SKM-1 (cell line): ENCODE measurements at regions not wholly inside any gene's neighbourhood (a gene's known extent, or its start where the extent isn't known, plus 50 kb on each side); places are given as distances from the start of the nearest gene placed in this dataset.
"Not testable (repeated sequence)": the region's sequence is repeated elsewhere in the genome, so short reads cannot be mapped to it uniquely, and the experiment has no call there.

ENCODE experiments used
- DNase-seq: peaks from one replicate; lab custom pipeline; 2025; ENCODE audit not compliant: unreplicated experiment; lab: John Stamatoyannopoulos, UW

DNA sequence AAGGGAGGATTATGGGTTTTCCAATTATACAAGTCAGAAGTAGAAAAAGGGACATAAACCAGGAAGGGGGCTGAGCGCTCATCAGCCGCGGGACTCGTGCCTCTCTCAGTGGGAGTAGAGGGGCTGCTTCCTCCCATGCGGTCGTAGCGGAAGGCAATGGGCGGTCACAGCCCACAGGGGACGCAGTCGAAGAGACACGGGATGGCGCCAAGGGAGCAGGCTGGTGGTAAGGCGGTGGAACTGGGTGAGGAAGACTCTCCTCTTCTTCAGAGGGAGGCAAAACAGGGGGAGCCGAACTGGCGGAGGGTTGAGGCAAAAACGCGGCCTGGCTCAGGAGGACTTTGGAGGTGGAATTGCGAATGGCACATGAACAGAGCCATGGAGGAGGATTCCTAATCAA is 677.7 kb downstream of the TMEM121 start:
- DNase-seq, result no peak

DNA sequence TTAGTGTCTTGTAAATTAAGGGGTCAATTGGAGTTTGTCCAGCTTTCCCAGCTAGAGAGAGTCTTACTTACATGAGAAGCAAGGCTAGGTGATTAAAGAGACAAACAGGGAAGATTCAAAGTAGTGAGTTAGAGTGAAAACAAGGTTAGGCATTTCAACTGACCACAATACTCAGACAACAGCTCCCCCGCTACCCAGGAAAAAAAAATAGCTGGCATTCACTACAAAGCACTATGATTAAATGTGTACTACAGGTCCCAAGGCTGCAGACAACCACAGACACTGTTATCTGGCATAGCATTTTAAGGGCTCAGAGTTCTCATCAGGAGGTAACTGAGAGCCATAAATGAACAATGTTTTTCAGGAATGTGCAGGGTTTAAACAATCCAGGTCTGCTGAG is 680.9 kb downstream of the TMEM121 start:
- DNase-seq, result no peak

DNA sequence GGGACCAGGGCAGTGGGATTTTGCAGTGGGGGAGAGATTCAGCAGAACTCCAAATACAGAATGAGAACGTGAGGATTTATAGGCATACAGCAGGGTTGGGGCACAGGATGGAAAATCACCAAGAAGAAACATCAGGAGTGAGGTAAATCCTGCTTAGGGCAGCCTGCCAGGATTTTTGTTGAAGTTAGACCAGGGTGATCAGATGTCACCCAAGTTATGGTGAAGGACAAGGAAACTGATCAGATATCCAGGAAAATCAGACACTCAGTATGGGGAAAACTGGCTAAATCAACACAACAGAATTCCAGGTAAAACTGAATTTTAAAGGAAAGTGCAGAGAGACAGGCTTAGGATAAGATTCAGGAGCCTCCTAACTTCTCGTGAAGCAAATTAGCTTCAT is 682.4 kb downstream of the TMEM121 start:
- DNase-seq, result no peak

DNA sequence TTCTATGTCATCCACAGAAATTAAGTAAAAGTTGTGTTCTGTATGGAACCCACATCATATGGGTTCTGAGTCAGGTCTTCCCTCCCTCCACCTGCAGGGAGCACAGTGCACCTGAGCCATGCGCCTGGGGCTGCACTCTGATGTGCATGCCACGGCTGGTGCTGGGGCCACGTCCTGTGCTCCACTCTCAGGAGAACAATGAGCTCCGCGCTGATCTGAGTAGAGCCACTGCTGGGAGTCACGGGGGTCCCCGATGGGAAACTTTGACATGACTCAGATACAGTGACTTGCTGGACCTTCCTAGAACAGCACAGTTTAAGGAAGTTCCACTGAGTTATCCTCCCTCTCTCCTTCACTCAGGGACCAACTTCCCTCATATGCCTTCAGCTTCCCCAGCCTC is 683.4 kb downstream of the TMEM121 start:
- no peak for DNase-seq

DNA sequence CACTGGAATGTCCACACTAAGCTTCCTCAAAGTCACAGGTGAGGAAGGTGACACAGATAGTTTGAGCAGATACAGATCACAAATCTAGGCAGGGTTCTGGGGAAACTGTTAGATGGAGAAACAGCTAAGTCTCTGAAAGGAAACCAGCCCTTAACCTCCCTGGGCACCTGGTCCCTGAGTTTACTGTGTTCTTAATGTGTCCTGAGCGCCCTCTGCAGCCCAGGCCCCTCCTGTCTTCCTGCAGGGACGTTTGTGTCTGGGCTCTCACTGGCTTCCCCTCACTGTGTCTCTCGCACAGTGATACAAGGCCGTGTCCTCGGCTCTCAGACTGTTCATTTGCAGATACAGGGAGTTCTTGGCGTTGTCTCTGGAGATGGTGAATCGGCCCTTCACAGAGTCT is 684.3 kb downstream of the TMEM121 start:
- no peak for DNase-seq

DNA sequence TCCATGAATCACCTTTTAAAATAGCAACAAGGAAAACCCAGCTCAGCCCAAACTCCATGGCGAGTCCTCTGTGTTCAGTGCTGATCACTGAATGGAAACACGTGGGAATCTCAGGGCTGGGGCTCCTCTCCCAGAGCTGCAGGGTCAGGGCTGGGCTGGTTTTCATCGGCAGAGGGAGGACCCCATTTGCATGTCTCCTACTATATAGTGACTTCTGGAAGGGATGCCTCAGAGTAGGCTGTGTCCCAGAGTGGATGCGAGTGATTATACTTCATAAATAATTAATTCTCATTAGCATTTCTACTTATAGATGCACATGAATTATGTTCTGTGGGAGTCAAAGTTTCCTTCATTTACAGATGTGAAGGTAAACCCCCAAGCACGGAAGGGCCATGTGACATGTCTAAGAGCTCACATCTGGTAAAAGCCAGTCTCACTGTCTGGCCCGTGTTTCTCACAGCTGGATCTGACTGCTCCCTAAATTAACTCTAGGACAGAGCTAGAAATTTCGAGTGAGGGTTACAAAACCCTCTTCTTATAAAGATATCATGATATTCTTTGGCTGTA is 685.0 kb downstream of the TMEM121 start:
- no peak for DNase-seq

DNA sequence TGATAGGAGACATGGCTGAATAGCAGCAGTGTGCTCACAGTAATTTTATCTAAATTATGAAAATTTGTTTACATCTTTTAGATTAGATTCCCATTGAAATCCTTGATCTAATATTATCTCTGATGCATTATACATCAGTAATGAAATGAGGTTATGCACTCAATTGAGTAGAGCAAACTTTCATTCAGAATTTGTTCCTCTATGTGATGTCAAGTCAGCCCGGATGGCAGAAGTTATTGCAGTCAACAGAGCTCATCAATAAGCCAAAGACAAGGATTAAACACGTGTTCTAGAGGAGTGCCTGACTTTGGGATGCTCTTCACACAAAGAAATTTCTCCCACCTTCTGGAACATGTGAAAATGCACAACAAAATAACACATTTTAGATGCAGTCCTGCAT is 688.8 kb downstream of the TMEM121 start:
- no peak for DNase-seq

DNA sequence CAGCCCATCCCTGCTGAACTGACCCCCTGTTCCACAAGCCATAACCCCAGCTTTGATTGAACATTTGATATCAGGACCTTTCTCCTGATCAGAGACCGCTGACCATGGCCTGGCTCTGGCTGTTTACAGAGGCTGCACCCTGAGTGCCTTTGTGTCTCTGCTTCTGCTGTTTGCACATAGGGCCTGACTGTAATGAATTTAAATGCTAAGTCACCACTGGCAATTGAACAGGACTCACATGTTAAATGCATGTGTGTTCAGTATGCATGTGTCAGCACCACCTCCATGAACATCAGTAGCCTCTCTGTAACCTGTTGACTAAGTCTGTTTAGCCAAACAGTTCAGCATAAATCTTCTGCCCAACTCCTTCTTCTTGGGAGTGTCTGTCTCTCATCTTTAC is 690.3 kb downstream of the TMEM121 start:
- DNase-seq, result no peak

DNA sequence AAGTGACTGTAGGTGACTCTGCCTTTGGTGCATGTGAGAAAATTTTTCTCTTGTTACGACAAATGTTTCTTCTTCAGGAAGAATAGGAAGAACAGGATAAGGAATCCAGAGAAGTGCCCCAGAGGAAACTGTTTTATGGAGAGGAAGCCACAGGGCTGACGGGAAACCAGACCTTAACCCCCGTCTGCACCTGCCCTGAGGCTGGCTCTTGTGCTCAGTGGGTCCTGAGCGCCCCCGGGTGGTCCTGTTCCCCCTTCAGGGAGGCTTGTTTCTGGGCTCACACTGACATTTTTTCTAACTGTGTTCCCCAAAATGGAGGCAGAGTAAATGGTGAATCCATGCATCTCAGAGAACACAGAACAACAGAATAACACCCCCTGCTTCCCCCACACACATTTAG is 691.8 kb downstream of the TMEM121 start:
- DNase-seq, result no peak

DNA sequence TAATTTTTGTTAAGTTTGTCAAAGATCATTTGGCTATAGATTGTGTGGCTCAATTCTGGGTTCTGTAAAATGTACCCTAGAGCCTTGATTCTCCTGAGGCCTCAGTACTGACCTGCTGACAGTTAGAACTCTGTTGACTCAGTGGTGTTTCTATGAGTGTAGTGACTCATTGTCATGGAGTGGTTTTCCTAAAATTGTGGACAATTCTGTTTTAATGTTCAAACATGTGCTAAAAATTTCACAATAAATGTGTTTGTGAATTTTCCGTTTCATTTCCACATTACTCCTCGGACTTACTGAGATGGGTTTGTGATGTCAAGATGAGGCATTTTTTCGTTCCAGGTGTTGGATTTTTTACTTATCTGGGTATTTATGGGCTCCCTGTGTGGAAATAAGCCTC is 695.9 kb downstream of the TMEM121 start:
- no peak for DNase-seq

DNA sequence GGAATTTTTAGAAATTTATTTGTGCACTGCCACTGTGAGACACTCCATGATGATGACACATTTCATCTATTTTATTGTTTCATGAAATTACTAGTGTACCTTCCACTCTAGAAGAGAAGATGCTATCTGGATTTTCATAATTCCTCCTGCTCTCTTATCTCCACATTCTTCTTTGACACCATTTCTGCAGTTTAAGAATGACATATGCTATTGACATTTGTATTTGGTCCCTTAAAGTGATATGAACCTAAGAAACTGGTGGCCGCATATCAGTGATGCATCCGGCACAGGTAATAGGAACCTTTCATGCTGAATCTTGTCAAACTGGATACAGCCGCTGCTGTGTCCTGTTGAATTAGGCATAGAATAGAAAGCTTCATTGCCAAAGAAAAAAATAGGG is 696.3 kb downstream of the TMEM121 start:
- no peak for DNase-seq

DNA sequence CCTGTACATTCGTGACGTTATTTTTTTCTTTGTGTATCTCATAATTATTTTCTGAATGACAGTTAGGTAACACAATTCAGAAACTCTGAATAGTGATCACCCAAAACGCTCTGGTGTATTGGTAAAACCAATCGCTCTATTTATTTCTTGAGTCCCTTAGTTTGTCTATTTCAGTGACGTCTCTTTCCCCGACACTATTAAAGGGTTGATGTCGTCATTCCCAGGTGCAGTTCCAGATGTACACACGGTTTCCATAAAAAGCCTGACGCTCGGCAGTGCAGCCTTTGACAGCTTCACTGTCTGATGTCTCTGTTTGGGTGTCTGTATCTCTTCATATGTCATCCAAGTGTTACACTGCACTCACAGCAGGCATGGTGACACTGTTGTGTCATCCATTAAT is 701.4 kb downstream of the TMEM121 start:
- no peak for DNase-seq

DNA sequence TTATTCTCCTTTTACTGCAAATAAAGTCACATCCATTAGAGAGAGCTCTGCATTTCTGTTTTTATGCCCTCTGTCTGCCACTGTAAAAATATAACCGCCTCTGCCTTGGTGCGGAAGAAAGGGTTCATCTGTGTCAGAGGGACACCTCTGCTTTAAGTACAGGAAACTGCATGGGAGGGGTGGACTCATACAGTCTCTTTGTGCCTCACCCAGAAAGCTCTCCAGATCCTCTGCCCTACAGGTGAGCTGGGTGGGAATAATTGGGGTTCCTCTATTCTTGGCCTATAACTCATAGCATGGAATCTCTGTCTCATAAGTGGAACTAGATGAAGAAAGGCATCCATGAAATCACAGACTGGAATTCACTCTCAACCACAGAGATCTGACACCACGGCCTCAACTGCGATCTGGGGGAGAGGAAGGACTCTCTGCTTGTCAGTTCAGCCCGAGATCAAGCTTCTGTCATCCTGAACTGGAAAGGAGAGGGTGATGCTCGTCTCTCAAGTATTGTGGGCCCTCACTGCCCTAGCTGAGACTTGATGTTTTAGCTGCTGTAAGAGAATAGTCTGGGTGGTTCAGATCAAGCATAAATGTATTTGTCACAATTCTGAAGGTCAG is 702.3 kb downstream of the TMEM121 start:
- no peak for DNase-seq

DNA sequence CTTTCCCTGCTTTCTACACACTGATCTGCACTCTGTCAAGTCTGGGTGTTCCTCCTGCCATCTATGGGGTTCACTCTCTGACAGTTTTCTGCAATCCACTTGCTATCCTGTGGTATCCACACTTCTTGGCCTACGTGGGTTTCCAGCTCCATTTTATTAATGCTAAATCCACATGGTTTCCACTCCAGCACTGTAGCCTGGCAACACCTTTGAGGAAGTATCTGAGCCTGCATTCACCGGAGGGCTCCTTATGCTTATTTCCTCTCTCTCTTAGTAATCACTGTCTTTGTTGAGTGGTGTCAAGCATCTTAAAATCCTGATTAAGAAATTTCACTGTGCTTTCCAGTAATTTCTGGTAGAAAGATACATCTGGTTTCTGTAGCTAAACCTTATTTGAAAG is 703.7 kb downstream of the TMEM121 start:
- no peak for DNase-seq

DNA sequence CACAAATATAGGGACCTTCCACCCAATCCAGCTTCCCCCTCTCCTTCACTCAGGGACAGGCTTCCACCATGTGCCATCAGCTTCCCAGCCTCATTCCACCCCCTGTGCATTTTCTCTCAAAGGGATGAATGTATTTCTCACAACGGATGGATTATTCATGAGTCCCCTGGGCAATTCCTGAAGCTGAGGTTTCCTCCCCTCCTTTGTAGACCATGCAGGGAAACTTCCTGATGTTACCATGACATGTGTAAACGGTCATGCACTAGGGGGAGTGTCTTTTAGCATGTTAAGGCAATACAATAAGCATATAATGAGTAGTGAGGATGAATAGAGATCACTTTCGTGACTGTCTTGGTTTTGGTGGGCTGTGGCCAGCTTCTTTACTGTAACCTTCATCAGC is 706.8 kb downstream of the TMEM121 start:
- not testable (repeated sequence) for DNase-seq

DNA sequence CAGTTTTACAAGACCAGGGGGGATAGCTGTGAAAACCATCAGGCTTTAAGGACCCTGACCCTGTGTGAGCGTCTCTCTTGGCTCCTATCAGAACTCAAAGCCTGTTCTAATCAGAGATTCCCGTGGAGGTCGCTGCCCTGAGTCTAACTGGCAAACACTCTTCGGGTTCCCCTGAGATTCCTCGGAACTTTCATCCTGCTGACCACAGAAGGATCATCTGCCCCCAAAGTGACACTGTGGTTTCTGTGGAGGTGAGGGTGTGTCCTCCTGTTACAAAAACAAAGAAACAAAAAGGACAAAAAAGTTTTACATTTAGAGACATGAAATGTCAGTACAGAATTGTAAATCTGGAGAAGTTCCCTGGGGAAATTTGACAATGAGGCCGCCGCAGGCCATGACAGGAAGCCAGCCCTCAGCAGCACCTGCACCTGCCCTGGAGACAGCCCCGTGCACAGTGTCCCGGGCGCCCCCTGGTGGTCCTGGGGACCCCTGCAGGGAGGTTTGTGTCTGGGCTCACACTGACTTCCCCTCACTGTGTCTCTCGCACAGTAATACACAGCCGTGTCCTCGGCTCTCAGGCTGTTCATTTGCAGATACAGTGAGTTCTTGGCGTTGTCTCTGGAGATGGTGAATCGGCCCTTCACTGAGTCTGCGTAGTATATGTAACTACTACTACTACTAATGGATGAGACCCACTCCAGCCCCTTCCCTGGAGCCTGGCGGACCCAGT is 708.3 kb downstream of the TMEM121 start:
- not testable (repeated sequence) for DNase-seq

DNA sequence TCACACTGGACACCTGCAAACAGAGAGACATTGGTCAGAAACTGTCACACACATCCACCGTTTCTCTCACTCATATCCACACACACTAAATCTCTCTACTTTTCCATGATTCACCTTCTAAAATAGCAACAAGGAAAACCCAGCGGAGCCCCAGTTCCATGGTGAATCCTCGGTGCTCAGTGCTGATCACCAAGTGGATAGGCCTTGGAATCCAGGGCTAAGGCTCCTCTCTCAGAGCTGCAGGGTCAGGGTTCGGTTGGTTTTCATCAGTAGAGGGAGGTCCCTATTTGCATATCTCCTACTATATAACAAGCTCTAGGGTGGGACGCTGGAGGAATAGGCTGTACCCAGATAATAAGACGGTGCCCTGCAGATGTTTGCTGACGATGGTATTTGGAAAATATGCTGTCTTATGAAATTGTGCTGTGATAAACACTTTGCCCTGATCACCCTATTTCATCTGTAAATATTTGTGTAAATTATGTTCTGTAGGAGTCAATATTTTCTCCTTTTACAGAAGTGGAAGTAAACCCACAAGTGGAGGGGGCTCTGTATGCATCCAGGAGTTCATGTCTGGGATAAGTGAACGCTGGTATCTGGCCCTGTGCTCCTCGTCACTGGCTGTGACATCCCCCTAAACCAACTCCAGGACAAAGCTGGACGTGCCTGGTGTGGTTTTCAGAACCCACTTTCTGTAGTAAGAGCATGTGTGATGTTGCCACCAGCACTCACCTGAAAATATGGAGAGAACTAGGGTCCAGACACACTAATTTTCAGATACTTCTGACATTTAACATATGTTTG is 709.2 kb downstream of the TMEM121 start:
- DNase-seq, result no peak

DNA sequence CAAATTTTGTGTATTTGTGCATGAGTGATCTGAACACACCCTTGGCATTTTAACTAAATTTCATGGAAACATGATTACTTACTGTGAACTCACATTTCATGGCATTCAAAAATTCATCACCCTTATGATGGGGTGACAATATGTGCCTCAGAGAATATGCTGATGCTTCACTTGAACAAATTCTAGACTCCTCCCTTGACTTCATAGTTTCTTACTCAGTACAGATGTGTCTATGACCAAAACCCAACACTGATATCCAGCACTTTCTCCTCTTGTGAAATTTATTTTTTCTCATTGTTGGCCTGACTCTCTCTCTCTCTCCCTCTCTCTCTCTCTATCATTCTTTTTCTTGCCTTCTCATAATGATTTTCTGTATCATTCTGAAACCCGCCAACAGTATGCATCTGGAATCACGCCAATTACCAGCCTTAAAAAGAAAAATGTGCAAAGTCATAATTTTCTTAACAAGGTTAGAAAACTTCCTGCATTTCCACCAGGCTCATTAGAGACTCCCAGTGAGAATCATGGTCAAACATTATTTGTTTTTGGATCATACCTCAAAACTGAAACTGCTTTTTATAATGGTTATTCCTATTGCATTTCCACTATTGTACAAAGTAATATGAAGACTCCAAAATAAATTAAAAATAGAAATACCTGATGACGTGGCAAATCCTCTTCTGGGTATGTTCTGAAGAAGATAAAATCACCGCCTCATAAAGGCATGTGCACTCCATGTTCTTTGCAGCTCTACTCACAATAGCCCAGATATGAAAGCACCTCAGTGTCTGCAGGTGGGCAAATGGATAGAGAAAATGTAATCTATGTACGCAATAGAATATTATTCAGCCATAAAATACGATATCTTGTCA is 722.2 kb downstream of the TMEM121 start:
- DNase-seq, result no peak

DNA sequence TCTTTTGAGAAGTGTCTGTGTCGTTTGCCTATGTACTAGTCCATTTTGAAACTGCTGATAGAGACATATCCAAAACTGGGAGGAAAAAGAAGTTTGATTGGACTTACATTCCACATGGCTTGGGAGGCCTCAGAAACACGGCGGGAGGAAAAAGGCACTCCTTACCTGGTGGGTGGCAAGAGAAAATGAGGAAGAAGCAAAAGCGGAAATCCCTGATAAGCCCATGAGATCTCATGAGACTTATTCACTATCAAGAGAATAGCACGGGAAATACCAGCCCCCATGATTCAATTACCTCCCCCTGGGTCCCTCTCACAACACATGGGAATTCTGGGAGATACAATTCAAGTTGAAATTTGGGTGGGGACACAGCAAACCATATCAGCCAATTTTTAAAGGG is 727.6 kb downstream of the TMEM121 start:
- not testable (repeated sequence) for DNase-seq

DNA sequence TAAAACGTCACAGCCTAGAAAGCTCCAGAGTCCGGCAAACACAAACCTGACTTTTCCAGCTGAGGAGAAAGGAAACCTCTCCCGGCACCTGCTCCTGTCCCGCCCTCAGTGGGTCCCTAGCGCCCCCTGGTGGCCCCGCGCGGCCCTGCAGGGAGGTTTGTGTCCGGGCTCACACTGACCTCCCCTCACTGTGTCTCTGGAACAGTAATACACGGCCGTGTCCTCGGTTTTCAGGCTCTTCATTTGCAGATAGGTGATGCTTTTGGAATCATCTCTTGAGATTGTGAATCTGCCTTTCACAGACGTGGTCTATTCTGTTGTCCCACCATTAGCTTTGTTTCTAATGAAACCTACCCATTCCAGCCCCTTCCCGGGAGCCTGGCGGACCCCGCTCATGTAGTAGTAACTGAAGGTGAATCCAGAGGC is 731.2 kb downstream of the TMEM121 start:
- DNase-seq, result not testable (repeated sequence)
